ENCODE measurements at regions not wholly inside any gene's neighbourhood (a gene's known extent, or its start where the extent isn't known, plus 50 kb on each side); places are given as distances from the start of the nearest gene placed in this dataset.
A peak's percentile ranks its signal among the peaks of the same experiment; 100 is the strongest.
"Not testable (repeated sequence)": the region's sequence is repeated elsewhere in the genome, so short reads cannot be mapped to it uniquely, and the experiment has no call there.

DNA sequence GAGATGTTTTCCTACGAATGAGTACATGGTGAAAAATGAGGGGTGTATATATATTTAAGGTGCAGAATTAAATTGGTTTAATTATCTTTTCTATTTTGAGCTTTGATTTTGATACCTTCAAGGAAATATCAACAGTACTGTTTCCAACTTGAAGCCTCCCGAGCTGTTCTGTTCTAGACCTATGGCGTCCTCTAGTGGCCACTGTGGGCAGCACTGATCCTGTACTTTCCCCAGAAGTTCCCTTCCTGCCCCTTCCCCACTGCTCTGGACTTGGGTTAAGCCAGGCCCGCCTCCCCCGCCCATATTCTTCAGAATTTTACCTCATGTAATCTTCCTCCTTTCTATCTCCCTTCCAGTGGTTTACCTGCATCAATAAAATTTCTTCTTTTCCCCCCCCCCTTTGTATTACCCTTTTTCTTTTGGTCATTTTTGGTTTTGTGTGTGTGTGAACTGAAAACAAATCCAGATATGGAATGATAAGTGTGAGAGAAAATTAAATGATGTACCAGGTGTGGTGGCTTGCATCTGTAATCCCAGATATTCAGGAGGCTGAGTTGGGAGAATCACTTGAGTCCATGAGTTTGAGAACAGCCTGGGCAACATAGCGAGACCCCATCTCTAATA is 1643.5 kb downstream of the TP53TG3F start:
- H3K27me3 Mint-ChIP-seq, result no peaks in the 10 kb centered on the region

DNA sequence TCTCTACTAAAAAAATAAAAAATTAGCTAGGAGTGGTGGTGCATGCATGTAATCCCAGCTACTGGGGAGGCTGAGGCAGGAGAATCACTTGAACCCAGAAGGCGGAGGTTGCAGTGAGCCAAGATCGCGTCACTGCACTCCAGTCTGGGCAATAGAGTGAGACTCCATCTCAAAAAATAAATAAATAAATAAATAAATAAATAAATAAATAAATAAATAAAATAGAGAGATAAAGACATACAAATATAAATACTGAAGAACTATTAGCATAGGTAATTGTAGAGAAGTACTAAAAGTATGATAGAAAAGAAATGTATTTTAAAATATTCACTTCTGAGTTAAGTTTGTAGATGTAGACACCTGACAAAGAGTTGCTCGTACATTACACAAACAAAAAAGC is 1652.4 kb downstream of the TP53TG3F start:
- not testable (repeated sequence) for H3K4me1 Mint-ChIP-seq, H3K9me3 Mint-ChIP-seq, H3K27ac Mint-ChIP-seq, H3K4me3 Mint-ChIP-seq, H3K36me3 Mint-ChIP-seq, H3K27me3 Mint-ChIP-seq

More for the DNA sequence above, 1643.5 kb downstream of the TP53TG3F start:
- Mint-ChIP-seq H3K9me3 (peaks cover 3 to 5% (median 4%) of the 10 kb centered on the region in 3 donors), H3K36me3 (peaks cover 1% of the 10 kb centered on the region), H3K27ac (no peak overlapping the region), H3K4me3 (no peak overlapping the region), H3K4me1 (no peaks in the 10 kb centered on the region)

DNA sequence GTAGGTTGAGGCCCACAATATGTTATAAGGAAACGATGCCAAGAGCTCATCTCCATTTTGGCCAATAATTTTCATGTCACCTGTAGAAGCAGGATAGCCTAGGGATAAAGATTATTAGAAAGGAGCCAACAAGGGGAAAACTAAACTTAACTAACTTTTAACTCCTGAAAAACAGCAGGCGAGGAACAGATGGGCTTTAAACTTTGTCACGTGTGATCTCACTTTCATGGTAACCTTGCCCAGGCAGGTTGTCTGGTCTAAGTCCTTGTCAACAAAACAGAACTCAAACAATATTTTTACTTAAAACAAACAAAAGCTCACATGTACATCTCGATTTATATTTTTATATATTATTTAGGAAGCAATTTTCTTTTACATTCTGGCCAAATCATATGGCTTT is 1672.0 kb downstream of the TP53TG3F start:
- Mint-ChIP-seq H3K4me1 (peaks cover 0 to 1% (median 0%) of the 10 kb centered on the region in 3 donors), H3K27me3 (no peaks in the 10 kb centered on the region), H3K4me3 (no peak overlapping the region), H3K27ac (no peak overlapping the region), H3K9me3 (peaks cover 0 to 18% (median 6%) of the 10 kb centered on the region in 3 donors), H3K36me3 (no peaks in the 10 kb centered on the region)

GRCh38 chr16:35134471-35134870 is 1675.1 kb downstream of the TP53TG3F start:
- Mint-ChIP-seq H3K9me3 (peaks cover 7 to 11% (median 7%) of the 10 kb centered on the region in 3 donors), H3K27ac (no peak overlapping the region), H3K27me3 (no peaks in the 10 kb centered on the region), H3K36me3 (no peaks in the 10 kb centered on the region), H3K4me3 (no peak overlapping the region), H3K4me1 (peaks cover 0 to 1% (median 0%) of the 10 kb centered on the region in 3 donors)

GRCh38 chr16:35140293-35140986 is 1681.0 kb downstream of the TP53TG3F start:
- H3K9me3 Mint-ChIP-seq, result peaks cover 4 to 15% (median 4%) of the 10 kb centered on the region in 3 donors
- H3K27ac Mint-ChIP-seq, result no peak overlapping the region
- H3K4me1 Mint-ChIP-seq, result no peaks in the 10 kb centered on the region
- no peaks in the 10 kb centered on the region for H3K27me3 Mint-ChIP-seq
- H3K36me3 Mint-ChIP-seq, result no peaks in the 10 kb centered on the region
- no peak overlapping the region for H3K4me3 Mint-ChIP-seq

- Mint-ChIP-seq H3K4me3 (no peak overlapping the region), H3K27ac (peak overlapping the region in 1 of 3 donors; percentile 82), H3K36me3 (no peaks in the 10 kb centered on the region), H3K9me3 (peaks cover 4 to 15% (median 4%) of the 10 kb centered on the region in 3 donors), H3K4me1 (no peaks in the 10 kb centered on the region), H3K27me3 (no peaks in the 10 kb centered on the region)
Observed at GRCh38 chr16:35141303-35141702, 1681.9 kb downstream of the TP53TG3F start.

GRCh38 chr16:35142147-35142808 is 1682.9 kb downstream of the TP53TG3F start:
- Mint-ChIP-seq H3K4me1 (no peaks in the 10 kb centered on the region), H3K36me3 (no peaks in the 10 kb centered on the region), H3K9me3 (peaks cover 2 to 14% (median 4%) of the 10 kb centered on the region in 3 donors), H3K27me3 (no peaks in the 10 kb centered on the region), H3K27ac (peak overlapping the region in 1 of 3 donors; percentile 36), H3K4me3 (no peak overlapping the region)

- no peaks in the 10 kb centered on the region for H3K4me1 Mint-ChIP-seq
- H3K9me3 Mint-ChIP-seq, result peaks cover 0 to 13% (median 4%) of the 10 kb centered on the region in 3 donors
- H3K27me3 Mint-ChIP-seq, result no peaks in the 10 kb centered on the region
- no peak overlapping the region for H3K4me3 Mint-ChIP-seq
- no peak overlapping the region for H3K27ac Mint-ChIP-seq
- H3K36me3 Mint-ChIP-seq, result no peaks in the 10 kb centered on the region
Observed at GRCh38 chr16:35142809-35143192, 1683.4 kb downstream of the TP53TG3F start.

- H3K9me3 Mint-ChIP-seq, result peaks cover 3 to 10% (median 4%) of the 10 kb centered on the region in 3 donors
- no peaks in the 10 kb centered on the region for H3K27me3 Mint-ChIP-seq
Observed at GRCh38 chr16:35144212-35144932, 1685.0 kb downstream of the TP53TG3F start.

DNA sequence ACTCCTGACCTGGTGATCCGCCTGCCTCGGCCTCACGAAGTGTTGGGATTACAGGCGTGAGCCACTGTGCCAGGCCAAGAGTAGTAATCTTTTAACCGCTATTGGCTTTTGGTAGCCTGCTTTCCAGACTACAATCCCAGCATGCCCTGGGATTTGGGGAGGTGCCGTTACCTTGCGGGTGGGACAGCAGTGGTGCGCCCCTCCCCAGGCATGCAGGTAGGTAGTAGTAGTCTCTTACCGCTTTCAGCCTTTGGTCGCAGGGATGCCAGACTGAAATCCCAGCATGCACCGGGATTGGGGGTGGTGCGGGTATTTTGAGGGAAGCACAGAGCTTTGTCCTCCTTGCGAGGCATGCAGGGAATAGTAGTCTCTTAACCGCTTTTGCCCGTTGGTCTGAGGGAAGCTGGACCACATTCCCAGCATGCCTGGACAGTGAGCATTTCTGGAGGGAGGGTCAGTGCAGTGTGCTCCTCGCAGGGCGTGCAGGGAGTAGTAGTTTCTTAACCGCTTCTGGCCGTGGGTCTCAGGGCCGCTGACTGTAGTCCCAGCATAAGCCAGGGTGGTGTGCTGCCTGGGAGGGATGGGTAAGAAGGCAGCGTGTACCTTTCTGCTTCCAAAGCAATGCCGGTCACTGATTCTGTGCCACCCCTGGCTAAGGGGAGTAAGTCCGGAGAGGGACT is 1686.8 kb downstream of the TP53TG3F start:
- H3K4me3 Mint-ChIP-seq, result no peak overlapping the region
- H3K27ac Mint-ChIP-seq, result no peak overlapping the region
- H3K36me3 Mint-ChIP-seq, result no peaks in the 10 kb centered on the region
- H3K9me3 Mint-ChIP-seq, result peaks cover under 1 to 3% (median 3%) of the 10 kb centered on the region in 3 donors
- H3K4me1 Mint-ChIP-seq, result no peaks in the 10 kb centered on the region
- H3K27me3 Mint-ChIP-seq, result no peaks in the 10 kb centered on the region

More at GRCh38 chr16:35144212-35144932, 1685.0 kb downstream of the TP53TG3F start:
- no peaks in the 10 kb centered on the region for H3K4me1 Mint-ChIP-seq
- no peak overlapping the region for H3K4me3 Mint-ChIP-seq
- no peaks in the 10 kb centered on the region for H3K36me3 Mint-ChIP-seq
- H3K27ac Mint-ChIP-seq, result no peak overlapping the region

DNA sequence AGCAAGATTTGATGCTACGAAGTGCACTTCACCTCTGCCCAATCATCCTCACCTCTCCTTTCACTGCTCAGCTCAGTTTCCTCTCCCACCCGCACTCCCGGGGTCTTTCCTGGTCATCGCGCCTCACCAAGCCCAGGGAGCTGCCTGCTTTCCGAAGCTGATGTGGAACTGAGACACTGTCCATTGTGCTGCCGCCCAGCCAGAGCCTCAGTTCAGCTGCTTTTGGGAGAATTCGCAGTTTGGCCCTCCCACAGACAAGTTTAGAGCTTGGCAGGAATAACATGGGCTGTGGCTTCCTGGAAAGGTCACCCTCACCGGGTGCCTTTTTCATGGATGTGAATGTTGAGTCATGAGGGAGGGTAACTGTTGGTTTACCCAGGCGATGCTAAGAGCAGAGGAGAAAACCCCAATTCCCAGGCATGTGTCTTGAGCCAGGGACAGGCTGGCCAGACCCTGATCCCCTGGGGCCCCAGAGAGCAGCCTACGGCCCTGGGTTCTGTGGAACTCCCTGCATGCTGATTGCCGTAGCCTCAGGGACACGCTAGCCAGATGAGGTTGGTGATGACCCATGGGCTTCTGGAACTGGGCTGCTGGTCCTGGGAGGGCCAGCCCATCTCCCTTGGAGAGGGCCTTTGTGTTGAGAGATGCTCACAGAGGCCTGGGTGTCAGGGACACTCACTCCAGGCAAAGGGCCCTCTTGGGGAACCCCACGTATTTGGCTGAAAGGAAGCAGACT is 1687.5 kb downstream of the TP53TG3F start:
- Mint-ChIP-seq H3K27ac (no peak overlapping the region), H3K9me3 (peaks cover 0 to 3% (median 2%) of the 10 kb centered on the region in 3 donors), H3K4me1 (no peaks in the 10 kb centered on the region), H3K4me3 (no peak overlapping the region), H3K36me3 (no peaks in the 10 kb centered on the region), H3K27me3 (no peaks in the 10 kb centered on the region)

GRCh38 chr16:35147556-35148504 is 1688.4 kb downstream of the TP53TG3F start:
- no peak overlapping the region for H3K4me3 Mint-ChIP-seq
- H3K36me3 Mint-ChIP-seq, result no peaks in the 10 kb centered on the region
- H3K4me1 Mint-ChIP-seq, result no peaks in the 10 kb centered on the region
- H3K27me3 Mint-ChIP-seq, result no peaks in the 10 kb centered on the region
- peaks cover 0 to 3% (median 2%) of the 10 kb centered on the region in 3 donors for H3K9me3 Mint-ChIP-seq
- no peak overlapping the region for H3K27ac Mint-ChIP-seq

DNA sequence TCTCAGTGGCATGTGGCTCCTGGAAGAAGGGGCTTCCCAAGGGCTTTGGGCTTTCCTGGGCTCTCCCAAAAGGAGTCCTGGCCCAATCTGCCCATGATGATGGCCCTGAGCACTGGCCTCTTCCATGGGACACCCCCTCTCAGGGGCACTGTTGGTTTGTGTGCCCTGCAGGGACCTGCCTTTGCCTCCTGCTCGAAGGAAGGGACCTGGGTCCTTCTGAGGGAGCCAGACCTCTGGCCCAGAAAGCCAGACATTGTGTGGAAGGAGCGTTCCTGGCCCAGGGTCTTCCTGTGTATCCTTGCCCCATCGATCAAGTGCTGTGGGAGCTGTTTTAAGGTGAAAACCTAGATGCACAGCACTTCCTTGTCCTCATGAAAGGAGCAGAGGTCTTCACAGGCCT is 1689.3 kb downstream of the TP53TG3F start:
- no peaks in the 10 kb centered on the region for H3K36me3 Mint-ChIP-seq
- H3K9me3 Mint-ChIP-seq, result peaks cover 0 to 5% (median 3%) of the 10 kb centered on the region in 3 donors
- H3K4me1 Mint-ChIP-seq, result no peaks in the 10 kb centered on the region
- H3K27ac Mint-ChIP-seq, result no peak overlapping the region
- no peak overlapping the region for H3K4me3 Mint-ChIP-seq
- no peaks in the 10 kb centered on the region for H3K27me3 Mint-ChIP-seq

Measured in IgD-negative memory B cell (primary cell).